Neural cell (in vitro differentiated cells): ENCODE measurements at regions not wholly inside any gene's neighbourhood (a gene's known extent, or its start where the extent isn't known, plus 50 kb on each side); places are given as distances from the start of the nearest gene placed in this dataset.

Experiments
- H2AFZ ChIP-seq: fragments of 200-600, 300-800 bp; sonication (generic), shearing (Covaris generic); 2 replicates; pipeline ENCODE4 v1.6.0; 2014; ENCODE audit warnings: low read depth, mild to moderate bottlenecking, antibody characterized with exemption, low read length, moderate library complexity
- H3F3A ChIP-seq: fragments of 200-600 bp; shearing (Covaris generic); 2 replicates; pipeline ENCODE4 v1.6.1; 2016; ENCODE audit warnings: mild to moderate bottlenecking, moderate library complexity, mixed read lengths, antibody characterized with exemption, low read length; ENCODE audit not compliant: insufficient read depth, poor library complexity, severe bottlenecking
- H3K27ac ChIP-seq: fragments of 200-600, 300-800 bp; sonication (generic), shearing (Covaris generic); 2 replicates; pipeline ENCODE4 v1.5.1; 2014; ENCODE audit warnings: mild to moderate bottlenecking, low read length, moderate library complexity
- H3K27me3 ChIP-seq: fragments of 300-800, 200-600 bp; sonication (generic), shearing (Covaris generic); 2 replicates; pipeline ENCODE4 v1.6.0; 2014; ENCODE audit warnings: mild to moderate bottlenecking, low read depth, low read length, moderate library complexity; ENCODE audit not compliant: insufficient read depth
- H3K36me3 ChIP-seq: fragments of 300-800, 200-600 bp; sonication (generic), shearing (Covaris generic); 2 replicates; pipeline ENCODE4 v1.5.1; 2014; ENCODE audit warnings: mild to moderate bottlenecking, antibody characterized with exemption, low read length, moderate library complexity; ENCODE audit not compliant: insufficient read depth
- H3K4me2 ChIP-seq: fragments of 300-800, 200-600 bp; sonication (generic), shearing (Covaris generic); 2 replicates; pipeline ENCODE4 v1.6.0; 2014; ENCODE audit warnings: mild to moderate bottlenecking, low read length
- H3K4me3 ChIP-seq: fragments of 300-800, 200-600 bp; sonication (generic), shearing (Covaris generic); 2 replicates; pipeline ENCODE4 v1.5.1; 2014; ENCODE audit warnings: mild to moderate bottlenecking, low read length, moderate library complexity
- H3K79me2 ChIP-seq: fragments of 200-600 bp; shearing (Covaris generic); replicated peaks from 2 replicates; pipeline ENCODE4 v1.6.0; 2014; ENCODE audit warnings: mild to moderate bottlenecking, low read length, moderate library complexity; ENCODE audit not compliant: insufficient read depth
- H3K9ac ChIP-seq: fragments of 300-800, 200-600 bp; sonication (generic), shearing (Covaris generic); 2 replicates; pipeline ENCODE4 v1.6.1; 2016; ENCODE audit warnings: mild to moderate bottlenecking, low read length, mixed read lengths
- H3K9me2 ChIP-seq: fragments of 200-600 bp; shearing (Covaris generic); 2 replicates; pipeline ENCODE4 v1.6.1; 2016; ENCODE audit warnings: mild to moderate bottlenecking, low read length, mixed read lengths; ENCODE audit not compliant: insufficient read depth
- H3K9me3 ChIP-seq: fragments of 200-600, 300-800 bp; sonication (generic), shearing (Covaris generic); 2 replicates; pipeline ENCODE4 v1.6.1; 2016; ENCODE audit warnings: mild to moderate bottlenecking, mixed run types, low read length, moderate library complexity, mixed read lengths
- H4K20me1 ChIP-seq: fragments of 200-600 bp; shearing (Covaris generic); 2 replicates; pipeline ENCODE4 v1.6.1; 2016; ENCODE audit warnings: mild to moderate bottlenecking, mixed run types; ENCODE audit not compliant: insufficient read depth
- EP300 ChIP-seq: fragments of 450-650 bp; conservative IDR thresholded peaks from 2 replicates; pipeline ENCODE4 v1.6.1; 2014; ENCODE audit warnings: antibody characterized with exemption, mild to moderate bottlenecking, moderate library complexity; ENCODE audit not compliant: poor library complexity, severe bottlenecking
- MXI1 ChIP-seq: fragments of 450-650 bp; conservative IDR thresholded peaks from 2 replicates; pipeline ENCODE4 v1.6.1; 2014; ENCODE audit warnings: antibody characterized with exemption, mild to moderate bottlenecking; ENCODE audit not compliant: poor library complexity, severe bottlenecking
- RAD21 ChIP-seq: fragments of 450-650 bp; conservative IDR thresholded peaks from 2 replicates; pipeline ENCODE4 v1.6.1; 2014; ENCODE audit warnings: antibody characterized with exemption, mild to moderate bottlenecking, moderate library complexity
- TAF1 ChIP-seq: IDR thresholded peaks from 2 replicates; pipeline ENCODE4 v1.6.1; 2012; ENCODE audit warnings: low read depth
- TF ChIP-seq, protein P1 (sequence below): fragments of 450-650 bp; IDR thresholded peaks from 2 replicates; pipeline ENCODE4 v1.5.1; 2014; ENCODE audit warnings: antibody characterized with exemption, mild to moderate bottlenecking, moderate library complexity; ENCODE audit not compliant: poor library complexity, severe bottlenecking
- TF ChIP-seq, protein P2 (sequence below): IDR thresholded peaks from 2 replicates; pipeline ENCODE4 v1.6.1; 2012; ENCODE audit warnings: borderline replicate concordance

DNA sequence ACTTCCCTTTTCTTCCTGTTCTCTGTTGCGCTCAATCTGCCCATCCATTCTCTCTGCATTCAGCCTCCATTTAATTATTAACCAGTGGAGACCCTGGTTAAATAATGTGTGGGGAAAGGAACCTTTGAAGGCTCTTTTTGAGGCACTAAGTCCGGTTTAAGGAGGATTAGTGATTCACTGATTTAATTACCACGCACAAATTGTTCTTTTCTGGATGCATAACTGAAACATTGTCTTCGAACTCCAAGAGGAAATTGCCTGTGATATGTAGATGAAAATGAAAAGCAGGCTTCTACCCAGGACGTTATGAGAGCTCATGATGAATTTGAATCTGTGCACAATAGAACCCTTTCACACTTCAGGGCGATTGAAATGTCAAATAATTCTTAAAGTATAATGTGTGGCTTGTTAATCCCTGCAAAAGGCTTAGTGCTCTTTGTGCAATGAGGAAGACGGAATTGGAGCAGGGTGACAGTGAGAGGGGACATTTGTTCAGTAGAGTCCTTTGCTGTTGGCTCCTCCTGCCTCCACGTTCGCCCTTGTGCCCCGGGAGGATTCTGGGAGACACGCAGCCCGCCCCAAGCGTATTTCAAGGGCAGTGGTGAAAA is 51.1 kb upstream of the ZNF236 start:
- Histone ChIP-seq H3K27ac (no peak overlapping the region), H3K4me2 (no peak overlapping the region), H3K4me3 (no peak overlapping the region)

DNA sequence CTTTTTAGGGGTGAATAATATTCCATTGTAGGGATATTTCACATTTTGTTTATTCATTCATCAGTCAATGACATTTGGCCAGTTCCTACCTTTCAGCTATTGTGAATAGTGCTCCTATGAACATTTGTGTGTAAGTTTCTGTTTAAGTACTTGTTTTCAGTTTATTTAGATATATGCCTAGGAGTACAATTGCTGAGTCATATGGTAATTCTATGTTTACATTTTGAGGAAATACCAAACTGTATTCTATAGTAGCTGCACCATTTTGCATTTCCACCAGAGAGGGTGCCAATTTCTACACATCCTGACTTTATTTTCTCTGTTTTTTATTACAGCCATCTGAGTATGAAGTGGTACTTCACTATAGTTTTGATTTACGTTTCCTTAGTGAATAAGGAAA is 54.4 kb upstream of the ZNF236 start:
- H3K27ac ChIP-seq: no peak overlapping the region
- H2AFZ ChIP-seq: no peak overlapping the region
- H3K9me2 ChIP-seq: no peaks in the 10 kb centered on the region
- H3F3A ChIP-seq: no peaks in the 10 kb centered on the region
- H3K36me3 ChIP-seq: no peaks in the 10 kb centered on the region
- no peaks in the 10 kb centered on the region for H3K79me2 ChIP-seq
- TF ChIP-seq, protein P1, sequence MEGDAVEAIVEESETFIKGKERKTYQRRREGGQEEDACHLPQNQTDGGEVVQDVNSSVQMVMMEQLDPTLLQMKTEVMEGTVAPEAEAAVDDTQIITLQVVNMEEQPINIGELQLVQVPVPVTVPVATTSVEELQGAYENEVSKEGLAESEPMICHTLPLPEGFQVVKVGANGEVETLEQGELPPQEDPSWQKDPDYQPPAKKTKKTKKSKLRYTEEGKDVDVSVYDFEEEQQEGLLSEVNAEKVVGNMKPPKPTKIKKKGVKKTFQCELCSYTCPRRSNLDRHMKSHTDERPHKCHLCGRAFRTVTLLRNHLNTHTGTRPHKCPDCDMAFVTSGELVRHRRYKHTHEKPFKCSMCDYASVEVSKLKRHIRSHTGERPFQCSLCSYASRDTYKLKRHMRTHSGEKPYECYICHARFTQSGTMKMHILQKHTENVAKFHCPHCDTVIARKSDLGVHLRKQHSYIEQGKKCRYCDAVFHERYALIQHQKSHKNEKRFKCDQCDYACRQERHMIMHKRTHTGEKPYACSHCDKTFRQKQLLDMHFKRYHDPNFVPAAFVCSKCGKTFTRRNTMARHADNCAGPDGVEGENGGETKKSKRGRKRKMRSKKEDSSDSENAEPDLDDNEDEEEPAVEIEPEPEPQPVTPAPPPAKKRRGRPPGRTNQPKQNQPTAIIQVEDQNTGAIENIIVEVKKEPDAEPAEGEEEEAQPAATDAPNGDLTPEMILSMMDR: no peak
- TF ChIP-seq MXI1: no peak
- no peak overlapping the region for H3K9ac ChIP-seq
- H3K27me3 ChIP-seq: no peaks in the 10 kb centered on the region
- no peaks in the 10 kb centered on the region for H4K20me1 ChIP-seq
- H3K4me2 ChIP-seq: no peak overlapping the region
- no peak overlapping the region for H3K4me3 ChIP-seq
- no peaks in the 10 kb centered on the region for H3K9me3 ChIP-seq

More for the DNA sequence above, 51.1 kb upstream of the ZNF236 start:
- H3K27me3 ChIP-seq: no peaks in the 10 kb centered on the region
- TF ChIP-seq, protein P1: no peak
- no peak for TF ChIP-seq RAD21
- TF ChIP-seq EP300: no peak
- H2AFZ ChIP-seq: no peak overlapping the region
- no peaks in the 10 kb centered on the region for H3F3A ChIP-seq
- no peaks in the 10 kb centered on the region for H3K9me3 ChIP-seq
- H4K20me1 ChIP-seq: no peaks in the 10 kb centered on the region
- no peaks in the 10 kb centered on the region for H3K9me2 ChIP-seq
- no peak overlapping the region for H3K9ac ChIP-seq
- no peaks in the 10 kb centered on the region for H3K79me2 ChIP-seq
- no peaks in the 10 kb centered on the region for H3K36me3 ChIP-seq

GRCh38 chr18:76766429-76766828 is 55.9 kb upstream of the ZNF236 start:
- H3F3A ChIP-seq: no peaks in the 10 kb centered on the region
- peak overlapping the region; percentile 28 for H3K27ac ChIP-seq
- no peaks in the 10 kb centered on the region for H3K9me3 ChIP-seq
- H3K27me3 ChIP-seq: no peaks in the 10 kb centered on the region
- H3K79me2 ChIP-seq: no peaks in the 10 kb centered on the region
- no peaks in the 10 kb centered on the region for H3K9me2 ChIP-seq
- no peak overlapping the region for H3K4me3 ChIP-seq
- H2AFZ ChIP-seq: no peak overlapping the region
- H4K20me1 ChIP-seq: no peaks in the 10 kb centered on the region
- H3K4me2 ChIP-seq: no peak overlapping the region
- H3K36me3 ChIP-seq: no peaks in the 10 kb centered on the region
- H3K9ac ChIP-seq: peak overlapping the region; percentile 18
- TF ChIP-seq EP300 (no peak), MXI1 (no peak), TAF1 (no peak)
- TF ChIP-seq, protein P2, sequence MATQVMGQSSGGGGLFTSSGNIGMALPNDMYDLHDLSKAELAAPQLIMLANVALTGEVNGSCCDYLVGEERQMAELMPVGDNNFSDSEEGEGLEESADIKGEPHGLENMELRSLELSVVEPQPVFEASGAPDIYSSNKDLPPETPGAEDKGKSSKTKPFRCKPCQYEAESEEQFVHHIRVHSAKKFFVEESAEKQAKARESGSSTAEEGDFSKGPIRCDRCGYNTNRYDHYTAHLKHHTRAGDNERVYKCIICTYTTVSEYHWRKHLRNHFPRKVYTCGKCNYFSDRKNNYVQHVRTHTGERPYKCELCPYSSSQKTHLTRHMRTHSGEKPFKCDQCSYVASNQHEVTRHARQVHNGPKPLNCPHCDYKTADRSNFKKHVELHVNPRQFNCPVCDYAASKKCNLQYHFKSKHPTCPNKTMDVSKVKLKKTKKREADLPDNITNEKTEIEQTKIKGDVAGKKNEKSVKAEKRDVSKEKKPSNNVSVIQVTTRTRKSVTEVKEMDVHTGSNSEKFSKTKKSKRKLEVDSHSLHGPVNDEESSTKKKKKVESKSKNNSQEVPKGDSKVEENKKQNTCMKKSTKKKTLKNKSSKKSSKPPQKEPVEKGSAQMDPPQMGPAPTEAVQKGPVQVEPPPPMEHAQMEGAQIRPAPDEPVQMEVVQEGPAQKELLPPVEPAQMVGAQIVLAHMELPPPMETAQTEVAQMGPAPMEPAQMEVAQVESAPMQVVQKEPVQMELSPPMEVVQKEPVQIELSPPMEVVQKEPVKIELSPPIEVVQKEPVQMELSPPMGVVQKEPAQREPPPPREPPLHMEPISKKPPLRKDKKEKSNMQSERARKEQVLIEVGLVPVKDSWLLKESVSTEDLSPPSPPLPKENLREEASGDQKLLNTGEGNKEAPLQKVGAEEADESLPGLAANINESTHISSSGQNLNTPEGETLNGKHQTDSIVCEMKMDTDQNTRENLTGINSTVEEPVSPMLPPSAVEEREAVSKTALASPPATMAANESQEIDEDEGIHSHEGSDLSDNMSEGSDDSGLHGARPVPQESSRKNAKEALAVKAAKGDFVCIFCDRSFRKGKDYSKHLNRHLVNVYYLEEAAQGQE: no peak
- TF ChIP-seq, protein P1: no peak
